HG03378 (cell line): ENCODE measurements at regions not wholly inside any gene's neighbourhood (a gene's known extent, or its start where the extent isn't known, plus 50 kb on each side); places are given as distances from the start of the nearest gene placed in this dataset.

Experiments
- ATAC-seq: cut with Tn5 transposase; IDR thresholded peaks from one replicate; pipeline ENCODE4 v1.9.1; 2021; ENCODE audit warnings: mild to moderate bottlenecking, moderate library complexity; ENCODE audit not compliant: unreplicated experiment

- ATAC-seq, result no peak
Measured at GRCh38 chr5:135220394-135221186, 178.4 kb downstream of the MACROH2A1 start.

GRCh38 chr5:135219868-135220267 lies 179.2 kb downstream of the MACROH2A1 start:
- ATAC-seq, result no peak

GRCh38 chr5:135218790-135219568 lies 180.1 kb downstream of the MACROH2A1 start:
- ATAC-seq, result no peak

GRCh38 chr5:135218486-135218755 lies 180.6 kb downstream of the MACROH2A1 start:
- ATAC-seq, result no peak

GRCh38 chr5:135217669-135218485 lies 181.2 kb downstream of the MACROH2A1 start:
- ATAC-seq, result no peak

GRCh38 chr5:135216471-135217343 lies 182.3 kb downstream of the MACROH2A1 start:
- ATAC-seq, result no peak

- no peak for ATAC-seq
Measured at GRCh38 chr5:135215617-135216470, 181.8 kb upstream of the PITX1 start.

- ATAC-seq, result no peak
Measured at GRCh38 chr5:135214897-135215616, 181.0 kb upstream of the PITX1 start.

GRCh38 chr5:135213466-135214239 lies 179.6 kb upstream of the PITX1 start:
- no peak for ATAC-seq

- no peak for ATAC-seq
Measured at GRCh38 chr5:135213027-135213386, 179.0 kb upstream of the PITX1 start.

GRCh38 chr5:135212361-135213026 lies 178.5 kb upstream of the PITX1 start:
- no peak for ATAC-seq

- no peak for ATAC-seq
Measured at GRCh38 chr5:135211791-135212190, 177.8 kb upstream of the PITX1 start.

- no peak for ATAC-seq
Measured at GRCh38 chr5:135211083-135211790, 177.2 kb upstream of the PITX1 start.

GRCh38 chr5:135210286-135211055 lies 176.4 kb upstream of the PITX1 start:
- ATAC-seq, result no peak

GRCh38 chr5:135208903-135209721 lies 175.1 kb upstream of the PITX1 start:
- ATAC-seq, result no peak

- no peak for ATAC-seq
Measured at GRCh38 chr5:135208555-135208902, 174.5 kb upstream of the PITX1 start.
